Activated CD4-positive, alpha-beta T cell treated with anti-CD3 and anti-CD28 coated beads, Interleukin-2, amount 50 U/mL, for 4 hours (primary cell): ENCODE measurements at regions not wholly inside any gene's neighbourhood (a gene's known extent, or its start where the extent isn't known, plus 50 kb on each side); places are given as distances from the start of the nearest gene placed in this dataset.

Experiments used
- DNase-seq, 2 experiments: peaks; one replicate each; pipeline ENCODE4 v3.0.0-alpha.2; 2020

DNA sequence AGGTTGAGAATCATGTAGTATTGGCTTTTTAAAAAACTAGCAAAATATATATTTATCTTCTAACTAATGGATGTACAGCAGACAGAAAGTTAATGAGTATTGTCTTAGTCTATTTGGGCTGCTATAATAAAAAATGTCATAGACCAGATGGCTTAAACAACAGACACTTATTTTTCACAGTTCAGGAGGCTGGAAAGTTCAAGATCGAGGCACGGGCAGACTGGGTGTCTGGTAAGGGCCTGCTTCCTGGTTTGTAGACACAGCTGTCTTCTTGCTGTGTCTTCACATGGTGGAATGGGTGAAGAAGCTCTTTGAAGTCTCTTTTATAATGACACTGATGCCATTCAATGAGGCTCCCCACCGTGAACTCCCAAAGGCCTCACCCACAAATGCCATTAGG lies 70.1 kb upstream of the KRR1 start:
- DNase-seq = no peak

DNA sequence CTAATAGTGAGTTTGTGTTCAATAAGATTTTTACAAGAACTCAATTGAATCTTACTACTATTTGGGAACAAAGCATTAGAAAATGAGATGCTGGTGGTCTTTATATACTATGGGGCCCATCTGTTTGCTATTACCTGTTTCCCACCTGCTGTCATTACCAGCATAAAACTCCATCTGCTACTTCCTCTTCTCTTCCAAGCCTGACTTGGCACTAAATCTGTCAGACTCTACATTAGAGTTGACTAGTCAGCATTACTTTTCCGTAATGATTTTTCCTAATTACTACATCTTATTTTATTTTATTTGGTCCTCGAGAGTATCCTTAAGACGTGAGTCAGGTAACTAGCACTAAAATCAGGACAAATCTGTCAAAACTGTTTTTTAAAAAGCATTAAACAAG lies 68.1 kb upstream of the KRR1 start:
- no peak for DNase-seq

DNA sequence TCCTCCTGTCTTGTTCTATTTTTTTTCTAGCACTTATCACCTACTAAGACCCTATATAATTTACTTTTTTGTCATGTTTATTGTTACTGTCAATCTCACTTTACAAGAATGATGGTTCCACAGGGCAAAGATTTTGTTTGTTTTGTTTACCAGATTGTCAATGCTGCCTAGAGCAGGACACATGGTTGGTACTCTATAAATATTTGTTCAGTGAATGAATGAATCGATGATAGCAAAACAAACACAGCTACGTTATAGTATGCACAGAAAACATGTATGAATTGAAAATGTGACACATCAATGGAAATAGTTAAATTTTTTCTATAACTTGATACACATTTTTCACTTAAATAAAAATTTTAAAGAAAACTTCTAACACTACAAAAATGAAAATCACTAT lies 67.1 kb upstream of the KRR1 start:
- no peak for DNase-seq

DNA sequence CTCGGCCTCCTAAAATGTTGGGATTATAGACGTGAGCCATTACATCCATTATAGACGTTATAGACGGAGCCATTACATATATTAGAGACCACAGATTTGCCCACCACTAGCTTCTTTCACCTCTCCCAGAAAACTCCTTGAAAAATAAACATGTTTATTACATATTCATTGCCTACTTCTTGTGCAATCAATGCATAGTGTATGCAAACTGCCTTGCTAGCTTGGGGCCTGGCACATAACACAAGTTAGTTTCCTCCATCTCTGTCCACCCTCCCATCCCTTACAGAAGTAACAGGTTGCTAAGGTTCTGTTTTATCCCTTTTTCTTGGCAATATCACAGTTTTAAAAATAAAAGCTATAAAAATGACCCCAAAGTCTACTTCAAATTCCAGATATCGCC lies 66.4 kb upstream of the KRR1 start:
- no peak for DNase-seq

DNA sequence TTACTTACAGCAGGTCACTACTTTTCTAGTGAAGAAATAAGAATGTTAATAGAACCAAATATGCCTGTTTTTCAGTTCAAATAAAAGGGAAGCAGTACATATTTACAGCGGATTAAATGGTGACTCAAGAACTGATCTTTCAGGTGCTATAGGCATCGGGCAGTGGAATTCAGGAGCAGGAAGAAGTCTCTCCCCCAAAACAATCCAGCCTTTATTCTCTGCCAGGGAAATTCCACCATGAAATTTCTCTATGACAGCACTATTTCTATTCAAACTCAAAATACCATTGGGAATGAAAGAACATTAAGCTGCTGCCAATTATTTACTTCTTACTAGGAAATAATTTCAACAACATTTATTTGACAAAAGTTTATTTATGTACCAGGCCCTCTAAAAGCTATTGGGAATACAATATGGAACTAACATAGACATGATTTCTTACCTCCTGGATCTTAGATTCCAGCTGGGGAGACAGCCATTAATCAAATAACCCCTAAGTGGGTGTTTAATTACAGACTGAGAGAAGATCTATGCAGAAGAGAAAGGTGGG lies 60.3 kb upstream of the KRR1 start:
- no peak for DNase-seq

DNA sequence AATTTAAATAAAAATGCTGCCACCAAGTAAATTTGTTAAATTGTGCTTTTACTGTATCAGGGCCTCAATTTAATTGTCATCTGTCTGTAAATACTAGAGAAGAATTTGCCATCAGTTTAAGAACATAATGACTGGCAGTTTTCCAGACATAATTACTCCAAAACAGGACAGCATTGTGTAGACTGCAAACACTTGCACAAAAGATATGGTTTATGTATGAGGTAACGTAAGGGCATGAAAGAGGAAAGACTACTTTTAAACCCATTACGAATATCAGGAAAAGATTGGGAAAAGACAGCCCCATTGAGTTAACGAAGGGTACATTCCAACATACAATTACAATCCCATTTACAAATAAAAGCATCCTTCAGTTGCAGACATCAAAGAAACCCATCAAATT lies 59.8 kb upstream of the KRR1 start:
- no peak for DNase-seq

DNA sequence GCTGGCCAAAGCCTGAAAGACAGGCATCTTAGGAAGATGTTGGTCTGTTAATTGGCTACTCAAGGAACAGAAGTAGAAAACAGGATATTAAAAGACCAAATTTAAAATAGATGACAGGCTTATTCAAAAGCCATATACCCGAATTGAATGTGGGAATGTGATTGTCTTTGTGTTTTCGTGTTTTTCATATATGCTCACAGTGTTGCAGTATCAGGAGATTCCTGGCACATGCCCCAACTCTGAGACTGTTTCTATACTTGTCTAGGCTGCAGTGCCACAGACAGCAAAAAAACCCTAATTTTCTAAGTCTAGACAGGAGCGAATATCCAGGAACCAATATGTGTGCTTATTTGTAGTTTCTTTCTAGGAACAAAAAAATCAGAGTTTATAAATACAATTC lies 57.4 kb upstream of the KRR1 start:
- DNase-seq = no peak

DNA sequence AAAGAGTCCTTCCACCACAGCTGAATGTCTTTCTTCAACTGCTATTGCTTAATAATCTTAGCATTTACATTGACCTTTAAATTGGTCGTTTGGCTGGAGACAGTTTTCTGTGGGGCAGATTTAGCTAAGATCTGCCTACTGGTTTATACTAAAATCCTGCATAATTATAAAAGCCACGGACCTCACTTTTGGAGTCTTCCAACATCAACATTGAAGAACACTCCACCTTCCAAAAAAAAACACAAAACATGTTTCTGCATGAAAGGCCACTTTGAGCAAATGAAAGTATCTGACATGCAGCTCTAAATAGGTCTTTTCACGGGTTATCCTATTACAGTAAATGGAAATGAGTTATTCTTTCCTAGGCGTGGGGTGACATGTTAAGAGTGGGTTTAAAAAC lies 57.0 kb upstream of the KRR1 start:
- no peak for DNase-seq

DNA sequence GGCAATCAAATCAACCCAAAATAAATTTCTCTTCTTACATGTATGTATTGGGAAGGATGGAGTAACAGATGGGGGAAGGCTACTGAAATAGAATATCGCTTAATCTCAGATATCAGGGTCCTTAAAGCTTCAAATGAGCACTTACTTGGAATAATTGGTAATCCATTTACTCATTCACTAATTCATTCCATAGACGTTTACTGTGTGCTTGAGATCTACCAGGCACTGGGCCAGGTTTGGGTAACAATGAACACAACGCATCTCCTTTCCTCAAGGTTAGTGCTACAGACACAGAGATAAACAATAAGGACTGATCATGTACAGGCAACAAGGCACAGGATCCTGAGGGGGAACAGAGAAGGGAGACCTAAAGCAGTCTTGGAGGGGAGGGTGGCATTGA lies 54.4 kb upstream of the KRR1 start:
- no peak for DNase-seq

DNA sequence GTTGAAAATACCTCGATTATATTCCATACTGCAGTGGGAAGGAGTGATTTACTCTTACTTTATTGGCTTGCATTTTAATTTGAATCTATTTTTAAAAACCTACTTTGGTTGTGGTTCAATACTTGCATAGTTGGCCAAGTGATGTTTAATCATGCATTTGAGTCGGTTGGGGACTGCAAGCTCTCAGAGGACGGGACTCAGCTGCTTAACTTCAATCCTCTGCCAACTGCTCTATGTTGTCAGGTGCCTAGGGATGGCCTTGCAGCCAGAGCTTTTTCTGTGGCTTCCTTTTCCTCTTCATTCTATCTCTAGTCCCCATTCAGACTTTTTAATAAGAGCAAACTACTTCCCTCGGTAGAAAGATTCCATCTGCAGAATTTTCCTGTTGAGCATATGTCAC lies 53.4 kb upstream of the KRR1 start:
- DNase-seq = no peak

DNA sequence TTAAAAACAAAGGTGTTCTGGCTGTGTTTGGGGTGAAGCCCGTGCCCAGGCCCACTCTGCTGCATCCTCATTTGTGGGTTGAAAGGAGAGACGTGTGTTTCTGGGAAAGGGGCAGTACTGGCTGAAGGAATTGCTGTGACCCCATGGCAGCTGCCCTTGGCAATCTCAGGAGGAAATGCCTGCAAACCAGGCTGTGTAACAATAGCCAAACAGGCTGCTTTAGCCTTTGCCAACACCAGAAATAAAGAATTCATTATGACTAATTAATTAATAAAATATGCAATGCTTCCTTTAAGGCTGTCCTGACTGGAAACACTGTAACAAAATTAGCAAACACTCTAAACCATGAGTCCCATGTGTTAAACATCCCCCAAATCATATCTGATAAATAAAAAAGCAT lies 53.0 kb upstream of the KRR1 start:
- DNase-seq = no peak

DNA sequence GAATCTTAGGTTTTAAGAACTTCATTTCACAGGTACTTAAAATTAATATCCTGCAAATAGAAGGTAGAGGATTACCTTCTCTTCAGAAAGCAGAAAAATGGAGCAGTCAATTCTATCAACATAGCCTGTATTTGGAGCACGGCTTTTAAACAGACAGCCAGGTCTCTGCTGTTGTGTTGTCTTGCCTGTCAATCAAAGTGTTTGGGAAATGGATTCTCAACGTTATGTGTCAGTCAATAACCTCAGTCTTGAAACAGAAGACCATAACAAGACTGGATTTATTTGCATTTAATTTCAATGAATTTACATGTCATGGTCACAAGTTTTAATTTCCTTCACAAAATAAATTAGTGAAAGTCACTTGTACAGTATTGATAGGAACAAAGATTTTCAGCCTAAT lies 51.9 kb upstream of the KRR1 start:
- DNase-seq = no peak

DNA sequence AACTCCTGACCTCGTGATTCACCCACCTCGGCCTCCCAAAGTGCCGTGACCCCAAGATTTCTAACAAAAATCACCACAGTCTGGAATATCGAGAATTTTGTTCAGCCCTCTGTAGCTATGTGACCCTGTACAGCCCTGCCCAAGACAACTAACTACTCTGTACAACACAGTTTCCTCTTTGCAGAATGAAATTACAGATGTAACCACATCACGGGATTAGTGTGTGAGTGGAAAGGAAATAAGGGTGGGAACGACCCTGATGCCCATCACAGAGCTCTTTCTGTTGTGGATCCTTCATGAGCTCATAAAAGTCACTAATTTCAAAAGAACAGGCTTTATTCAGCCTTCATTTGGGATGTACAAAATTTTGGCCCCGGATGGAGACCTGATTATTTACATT lies 50.5 kb upstream of the KRR1 start:
- DNase-seq = no peak
